ENCODE measurements at regions not wholly inside any gene's neighbourhood (a gene's known extent, or its start where the extent isn't known, plus 50 kb on each side); places are given as distances from the start of the nearest gene placed in this dataset.

- Histone ChIP-seq H3K4me1 (no peaks in the 10 kb centered on the region), H3K27ac (no peak overlapping the region), H3K9me3 (no peaks in the 10 kb centered on the region), H3K36me3 (no peaks in the 10 kb centered on the region), H3K27me3 (ENCODE audit: low read depth) (no peaks in the 10 kb centered on the region), H3K4me3 (no peak overlapping the region)
- TF ChIP-seq CTCF (IDR thresholded peaks at IDR 0.05) = no peak
- ATAC-seq (no peak), DNase-seq (no peak)
- intact Hi-C loops (cut with DNase I) = no loop called here
These were observed 352.6 kb downstream of the TBC1D4 start for GRCh38 chr13:75129331-75129730.

GRCh38 chr13:75124415-75124814 lies 357.6 kb downstream of the TBC1D4 start:
- no peak overlapping the region for H3K4me3 ChIP-seq
- H3K27me3 ChIP-seq (ENCODE audit: low read depth) = no peaks in the 10 kb centered on the region
- no peaks in the 10 kb centered on the region for H3K4me1 ChIP-seq
- no peaks in the 10 kb centered on the region for H3K9me3 ChIP-seq
- intact Hi-C loops (cut with DNase I) = no loop called here
- ATAC-seq (no peak), DNase-seq (no peak)
- no peak overlapping the region for H3K27ac ChIP-seq
- no peak for TF ChIP-seq CTCF (IDR thresholded peaks at IDR 0.05)
- no peaks in the 10 kb centered on the region for H3K36me3 ChIP-seq

- ATAC-seq = no peak
These were observed 358.5 kb downstream of the TBC1D4 start for GRCh38 chr13:75123428-75123827.

GRCh38 chr13:75120085-75120484 lies 361.9 kb downstream of the TBC1D4 start:
- no peak for TF ChIP-seq CTCF (IDR thresholded peaks at IDR 0.05)
- Histone ChIP-seq H3K4me3 (no peak overlapping the region), H3K36me3 (no peaks in the 10 kb centered on the region), H3K27ac (no peak overlapping the region), H3K27me3 (ENCODE audit: low read depth) (no peaks in the 10 kb centered on the region), H3K9me3 (no peaks in the 10 kb centered on the region), H3K4me1 (no peaks in the 10 kb centered on the region)
- ATAC-seq (no peak), DNase-seq (no peak)
- intact Hi-C loops (cut with DNase I) = no loop called here

More at GRCh38 chr13:75123428-75123827, 358.5 kb downstream of the TBC1D4 start:
- TF ChIP-seq CTCF (IDR thresholded peaks at IDR 0.05) = no peak
- Histone ChIP-seq H3K4me3 (no peak overlapping the region), H3K27ac (no peak overlapping the region), H3K9me3 (no peaks in the 10 kb centered on the region), H3K27me3 (ENCODE audit: low read depth) (no peaks in the 10 kb centered on the region), H3K36me3 (no peaks in the 10 kb centered on the region), H3K4me1 (no peaks in the 10 kb centered on the region)
- no peak for DNase-seq
- intact Hi-C loops (cut with DNase I) = no loop called here

GRCh38 chr13:75115171-75115570 lies 366.8 kb downstream of the TBC1D4 start:
- ATAC-seq (no peak), DNase-seq (no peak)
- Histone ChIP-seq H3K27me3 (ENCODE audit: low read depth) (no peaks in the 10 kb centered on the region), H3K27ac (no peak overlapping the region), H3K9me3 (no peaks in the 10 kb centered on the region), H3K4me3 (no peak overlapping the region), H3K36me3 (no peaks in the 10 kb centered on the region), H3K4me1 (no peaks in the 10 kb centered on the region)
- intact Hi-C loops (cut with DNase I) = no loop called here
- no peak for TF ChIP-seq CTCF (IDR thresholded peaks at IDR 0.05)

- Histone ChIP-seq H3K4me3 (no peak overlapping the region), H3K9me3 (no peaks in the 10 kb centered on the region), H3K27me3 (ENCODE audit: low read depth) (no peaks in the 10 kb centered on the region), H3K4me1 (no peaks in the 10 kb centered on the region), H3K36me3 (no peaks in the 10 kb centered on the region), H3K27ac (no peak overlapping the region)
- intact Hi-C loops (cut with DNase I) = no loop called here
- DNase-seq = no peak
- no peak for TF ChIP-seq CTCF (IDR thresholded peaks at IDR 0.05)
- no peak for ATAC-seq
These were observed 378.0 kb downstream of the TBC1D4 start for GRCh38 chr13:75103976-75104375.

Data from lower lobe of right lung (tissue), 2 donors.